B cell (primary cell): ENCODE measurements at regions not wholly inside any gene's neighbourhood (a gene's known extent, or its start where the extent isn't known, plus 50 kb on each side); places are given as distances from the start of the nearest gene placed in this dataset.

Source experiments
- EZH2 ChIP-seq: IDR thresholded peaks from 2 replicates; pipeline ENCODE4 v1.6.1; 2012; ENCODE audit warnings: borderline replicate concordance, low read depth, mild to moderate bottlenecking, moderate library complexity, low read length; ENCODE audit not compliant: insufficient read depth, poor library complexity, severe bottlenecking
- TF ChIP-seq, protein P1 (sequence below): fragments of 200-600 bp; IDR thresholded peaks from one replicate; pipeline ENCODE4 v1.8.0; 2022; ENCODE audit warnings: antibody characterized with exemption, mild to moderate bottlenecking

- TF ChIP-seq, protein P1, sequence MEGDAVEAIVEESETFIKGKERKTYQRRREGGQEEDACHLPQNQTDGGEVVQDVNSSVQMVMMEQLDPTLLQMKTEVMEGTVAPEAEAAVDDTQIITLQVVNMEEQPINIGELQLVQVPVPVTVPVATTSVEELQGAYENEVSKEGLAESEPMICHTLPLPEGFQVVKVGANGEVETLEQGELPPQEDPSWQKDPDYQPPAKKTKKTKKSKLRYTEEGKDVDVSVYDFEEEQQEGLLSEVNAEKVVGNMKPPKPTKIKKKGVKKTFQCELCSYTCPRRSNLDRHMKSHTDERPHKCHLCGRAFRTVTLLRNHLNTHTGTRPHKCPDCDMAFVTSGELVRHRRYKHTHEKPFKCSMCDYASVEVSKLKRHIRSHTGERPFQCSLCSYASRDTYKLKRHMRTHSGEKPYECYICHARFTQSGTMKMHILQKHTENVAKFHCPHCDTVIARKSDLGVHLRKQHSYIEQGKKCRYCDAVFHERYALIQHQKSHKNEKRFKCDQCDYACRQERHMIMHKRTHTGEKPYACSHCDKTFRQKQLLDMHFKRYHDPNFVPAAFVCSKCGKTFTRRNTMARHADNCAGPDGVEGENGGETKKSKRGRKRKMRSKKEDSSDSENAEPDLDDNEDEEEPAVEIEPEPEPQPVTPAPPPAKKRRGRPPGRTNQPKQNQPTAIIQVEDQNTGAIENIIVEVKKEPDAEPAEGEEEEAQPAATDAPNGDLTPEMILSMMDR, result no peak
- TF ChIP-seq EZH2, result no peak
These were observed 1960.9 kb upstream of the DEFB115 start for GRCh38 chr20:29296256-29297230.
